ENCODE measurements at regions not wholly inside any gene's neighbourhood (a gene's known extent, or its start where the extent isn't known, plus 50 kb on each side); places are given as distances from the start of the nearest gene placed in this dataset.

DNA sequence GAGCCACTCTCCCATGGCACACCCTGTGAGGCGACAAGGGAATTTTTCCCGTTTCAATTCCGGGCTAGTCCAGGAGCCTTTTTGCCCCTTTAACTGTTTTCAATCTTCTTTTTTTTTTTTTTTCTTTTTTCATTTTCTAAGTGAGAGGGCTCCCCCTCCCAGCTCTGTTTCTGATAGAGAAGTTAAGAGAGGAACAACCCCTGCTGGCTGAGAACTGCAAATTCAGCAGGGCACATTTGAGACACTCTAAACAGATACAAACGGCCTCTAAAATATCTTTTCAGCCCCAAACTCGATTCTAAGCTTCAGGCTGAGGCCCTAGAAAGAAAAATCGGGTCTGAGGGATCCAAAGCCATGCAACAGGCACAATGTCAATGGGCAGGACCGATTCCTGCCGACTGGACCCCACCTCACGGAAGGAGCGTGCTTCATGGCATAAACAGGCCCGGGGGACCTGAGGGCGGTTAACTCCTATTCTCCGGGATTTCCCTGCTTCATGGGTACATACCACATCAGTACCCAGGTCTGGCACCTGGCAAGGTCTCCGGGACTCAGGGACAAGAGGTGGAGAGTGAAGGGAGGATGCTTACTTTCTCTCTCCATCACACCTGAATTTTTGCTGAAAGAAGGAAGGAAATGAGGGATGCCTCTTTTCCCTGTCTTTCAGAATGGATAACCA is 627.5 kb downstream of the BUD13 start:
- TF ChIP-seq CTCF (IDR thresholded peaks at IDR 0.05) (no peak), POLR2A (IDR thresholded peaks at IDR 0.05) (no peak)
